ENCODE measurements at regions not wholly inside any gene's neighbourhood (a gene's known extent, or its start where the extent isn't known, plus 50 kb on each side); places are given as distances from the start of the nearest gene placed in this dataset.

- DNase-seq = no peak
Observed at GRCh38 chr9:13642646-13643045, 363.2 kb upstream of the MPDZ start.

GRCh38 chr9:13629067-13629466 lies 349.6 kb upstream of the MPDZ start:
- no peak for DNase-seq

DNA sequence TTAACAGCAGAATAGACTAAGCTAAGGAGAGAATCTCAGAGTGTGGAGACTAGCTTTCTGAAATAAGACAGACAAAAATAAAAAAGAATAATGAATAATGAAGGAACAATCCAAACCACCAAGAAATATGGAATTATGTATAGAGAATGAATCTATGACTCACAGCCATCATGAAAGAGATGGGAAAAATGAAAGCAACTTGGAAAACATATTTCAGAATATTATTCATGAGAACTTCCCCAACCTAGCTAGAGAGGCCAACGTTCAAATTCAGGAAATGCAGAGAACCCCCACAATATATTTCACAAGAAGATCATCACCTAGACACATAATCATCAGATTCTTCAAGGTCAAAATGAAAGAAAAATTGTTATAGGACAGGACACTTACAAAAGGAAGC lies 349.0 kb upstream of the MPDZ start:
- no peak for DNase-seq

- DNase-seq = no peak
Observed at GRCh38 chr9:13627502-13627901, 348.0 kb upstream of the MPDZ start.

- no peak for DNase-seq
Observed at GRCh38 chr9:13627071-13627470, 347.6 kb upstream of the MPDZ start.

DNA sequence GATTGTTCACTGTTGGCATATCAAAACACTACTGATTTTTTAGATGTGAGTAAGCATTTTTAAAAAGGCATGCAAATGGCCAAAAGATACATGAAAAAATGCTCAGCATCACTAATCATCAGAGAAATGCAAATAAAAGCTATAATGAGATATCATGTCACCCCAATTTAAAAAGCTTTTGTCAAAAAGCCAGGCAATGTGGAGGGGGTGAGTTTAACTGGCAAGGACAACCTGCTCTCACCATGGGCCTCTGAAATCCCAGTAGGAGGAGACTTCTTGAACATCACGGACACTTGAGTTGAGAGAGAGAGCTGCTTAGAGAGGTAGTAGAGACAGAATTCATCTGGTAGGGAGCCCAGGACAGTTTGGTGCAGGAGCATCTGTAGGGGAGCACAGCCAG lies 347.1 kb upstream of the MPDZ start:
- no peak for DNase-seq

- no peak for DNase-seq
Observed at GRCh38 chr9:13621872-13622564, 342.5 kb upstream of the MPDZ start.

DNA sequence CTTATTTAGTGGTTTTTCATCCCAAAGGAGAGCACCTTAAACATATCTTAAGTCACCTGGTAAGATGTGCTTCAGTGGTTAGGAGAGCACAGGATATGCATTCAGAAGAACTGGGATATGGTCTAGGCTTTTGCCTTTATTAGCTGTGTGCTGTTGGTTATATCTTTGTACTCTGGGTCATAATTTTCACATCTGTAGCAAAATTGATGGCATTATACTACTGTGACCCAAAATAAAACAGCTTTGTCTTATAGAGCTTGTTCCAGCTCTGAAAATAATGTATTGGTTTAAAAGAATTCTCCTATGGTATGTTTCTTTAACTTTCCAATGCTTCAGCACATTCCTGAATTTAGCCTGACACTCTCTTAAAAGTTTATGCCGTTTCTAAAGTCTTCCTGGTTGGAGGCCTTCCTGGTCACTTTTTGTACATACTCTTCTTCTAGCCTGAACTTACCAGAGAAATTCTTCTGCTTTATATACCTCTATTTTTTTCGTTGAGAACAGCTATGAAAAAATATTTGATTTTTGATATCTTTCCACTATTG lies 337.1 kb upstream of the MPDZ start:
- no peak for DNase-seq

DNA sequence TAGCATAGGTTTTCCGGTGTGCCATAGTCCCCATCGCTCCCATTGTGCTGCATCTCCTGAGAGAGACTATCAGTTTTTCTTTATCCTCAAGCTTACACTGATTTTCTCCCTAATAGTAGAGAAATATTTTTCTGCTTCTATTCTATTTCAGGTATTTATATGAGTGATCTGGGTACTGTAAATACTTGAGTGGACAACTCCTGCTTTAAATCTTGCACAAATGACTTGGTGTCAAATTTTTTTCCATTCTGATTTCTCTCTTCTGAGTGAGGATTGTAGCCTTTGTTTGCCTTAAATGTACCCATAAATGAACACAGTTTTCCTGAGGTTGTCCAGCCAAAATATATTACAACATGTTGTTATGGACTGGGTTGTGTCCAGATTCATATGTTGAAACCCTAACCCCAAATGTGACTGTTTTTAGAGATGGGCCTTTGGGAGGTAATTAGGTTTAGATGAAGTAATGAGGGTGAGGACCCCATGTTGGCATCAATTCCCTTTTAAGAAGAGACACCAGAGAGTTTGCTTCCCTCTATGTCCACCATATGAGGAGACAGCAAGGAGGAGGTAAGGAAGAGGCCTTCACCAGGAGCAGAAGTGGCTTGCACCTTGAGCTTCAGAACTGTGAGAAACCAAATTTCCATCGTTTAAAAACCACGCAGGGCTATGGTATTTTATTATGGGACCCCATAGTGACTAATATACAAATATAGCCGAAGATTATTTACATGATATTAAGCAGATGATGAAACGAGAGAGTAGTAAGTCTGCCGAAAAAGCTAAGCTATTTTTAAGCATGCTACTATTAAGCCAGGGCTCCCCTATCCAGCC lies 336.4 kb upstream of the MPDZ start:
- no peak for DNase-seq

GRCh38 chr9:13614060-13614459 lies 334.6 kb upstream of the MPDZ start:
- no peak for DNase-seq

GRCh38 chr9:13613296-13613695 lies 333.8 kb upstream of the MPDZ start:
- no peak for DNase-seq

GRCh38 chr9:13608451-13608850 lies 329.0 kb upstream of the MPDZ start:
- DNase-seq = no peak

- DNase-seq = no peak
Observed at GRCh38 chr9:13607481-13608441, 328.3 kb upstream of the MPDZ start.

DNA sequence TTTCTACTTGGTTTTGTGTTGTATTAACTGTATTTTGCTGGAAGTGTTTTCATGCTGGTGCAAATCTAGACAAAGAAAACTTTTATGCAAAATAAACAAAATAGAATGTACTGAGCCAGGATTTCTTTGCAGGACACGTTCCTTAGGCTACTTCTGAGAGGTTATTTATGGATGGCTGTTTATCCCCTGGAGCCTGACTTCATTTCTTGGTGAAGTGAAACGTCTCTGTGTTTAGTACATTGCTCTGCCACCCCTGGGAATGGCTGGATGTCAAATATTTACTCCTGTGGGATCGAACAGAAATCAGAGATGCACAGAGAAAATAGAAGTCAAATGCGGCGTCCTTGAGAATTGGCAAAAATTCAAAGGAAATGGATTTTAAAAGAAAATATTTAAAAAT lies 327.1 kb upstream of the MPDZ start:
- no peak for DNase-seq

DNA sequence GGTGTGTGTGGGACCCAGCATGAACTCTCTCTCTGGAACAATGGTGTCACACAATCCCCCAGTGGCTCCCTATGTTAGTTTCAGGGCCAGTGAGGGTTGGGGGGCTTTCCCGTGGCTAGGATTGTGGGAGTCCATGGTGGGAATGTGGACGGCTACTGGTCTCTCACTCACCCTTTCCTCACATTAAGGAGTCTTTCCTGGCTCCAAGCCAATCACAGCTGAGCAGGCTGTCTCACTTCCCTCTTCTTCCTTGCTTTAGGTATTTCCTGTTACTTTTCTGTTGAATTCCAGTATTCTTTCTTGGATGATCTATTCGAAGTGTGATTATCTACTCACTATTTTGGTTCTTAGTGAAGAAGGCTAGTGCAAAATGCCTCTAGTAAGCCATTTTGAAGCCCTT lies 324.4 kb upstream of the MPDZ start:
- DNase-seq = no peak

DNA sequence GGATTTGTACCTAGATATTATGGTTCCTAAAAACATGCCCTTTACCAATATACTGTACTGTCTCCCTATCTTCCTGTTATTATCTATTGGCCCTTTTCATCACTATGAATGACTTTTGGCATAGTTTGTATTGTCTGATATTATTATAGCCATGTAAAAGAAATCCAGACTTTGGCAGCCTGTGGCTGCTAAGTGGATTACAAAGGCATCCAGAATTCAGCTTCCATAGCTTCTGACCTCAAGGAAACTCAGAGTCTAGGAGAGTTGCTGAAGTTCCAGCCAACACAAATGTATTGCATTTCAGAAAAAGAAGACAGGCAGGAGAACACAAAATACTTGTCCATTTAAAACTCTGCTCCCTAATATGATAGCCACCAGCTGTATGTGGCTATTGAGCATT lies 319.2 kb upstream of the MPDZ start:
- DNase-seq = no peak

- no peak for DNase-seq
Observed at GRCh38 chr9:13597427-13597826, 317.9 kb upstream of the MPDZ start.

DNA sequence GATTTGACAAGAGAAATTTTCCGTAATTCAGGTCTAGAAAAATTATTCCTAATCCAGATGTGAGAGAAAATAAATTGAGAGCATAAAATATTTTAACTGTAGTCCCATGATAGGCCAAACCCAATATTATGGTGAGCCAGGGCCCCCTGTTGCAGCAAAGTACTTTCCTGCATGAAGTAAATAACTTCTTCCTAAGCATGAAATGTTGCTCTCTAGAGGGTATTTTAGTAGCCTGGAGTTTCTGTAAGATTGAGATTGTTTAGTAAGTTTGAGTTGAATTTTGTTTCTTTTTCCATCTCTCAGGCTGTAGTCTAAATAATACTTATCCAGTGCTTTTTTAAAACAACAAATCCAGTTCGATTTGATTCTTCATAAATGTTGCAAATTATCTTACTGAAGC lies 317.5 kb upstream of the MPDZ start:
- DNase-seq = no peak

DNA sequence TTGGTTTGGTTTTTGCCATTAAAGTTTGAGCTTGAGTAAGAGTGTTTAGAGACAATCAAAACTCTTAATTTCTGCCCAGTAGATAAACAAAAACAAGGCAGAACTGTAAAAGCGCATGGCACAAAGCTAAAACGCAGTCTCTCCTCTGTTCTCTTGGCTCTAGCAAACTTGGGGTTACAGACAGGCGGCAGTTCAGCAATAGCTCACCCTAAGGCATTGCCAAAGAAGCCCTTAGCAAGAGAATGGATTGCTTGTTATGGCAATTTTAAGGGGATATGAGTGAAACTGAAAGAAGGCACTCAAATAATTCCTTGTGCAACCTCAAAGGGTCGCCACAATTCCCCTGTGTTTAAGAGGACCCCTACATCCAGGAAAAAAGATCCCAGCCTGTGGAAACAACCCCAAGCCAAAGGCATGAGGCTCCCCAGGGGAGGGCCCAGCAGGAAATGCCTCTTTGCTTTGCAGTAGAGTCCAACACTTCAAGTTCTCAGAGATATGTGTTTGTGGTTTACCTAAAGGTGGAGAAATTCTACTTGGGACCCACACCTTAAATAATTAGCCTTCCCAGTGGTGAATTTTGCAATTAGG lies 317.0 kb upstream of the MPDZ start:
- DNase-seq = no peak

DNA sequence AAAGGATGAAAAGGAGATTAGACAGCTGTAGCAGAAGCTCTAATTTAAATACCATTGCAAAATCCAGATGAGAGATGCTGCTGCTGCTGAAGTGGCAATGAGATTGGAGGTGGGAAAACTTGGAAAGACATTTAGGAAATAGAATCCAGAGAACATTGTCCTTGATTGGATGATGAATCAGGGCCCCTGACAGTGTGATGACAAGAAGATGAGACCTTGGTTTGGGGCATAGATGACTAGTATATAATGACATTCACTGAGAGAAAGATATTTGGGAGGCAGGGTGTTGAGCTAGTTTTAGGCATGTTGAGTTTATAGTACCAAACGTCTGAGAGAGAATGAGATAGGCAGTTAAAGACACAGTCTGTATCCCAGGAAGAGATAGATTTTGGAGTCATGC lies 311.5 kb upstream of the MPDZ start:
- no peak for DNase-seq

DNA sequence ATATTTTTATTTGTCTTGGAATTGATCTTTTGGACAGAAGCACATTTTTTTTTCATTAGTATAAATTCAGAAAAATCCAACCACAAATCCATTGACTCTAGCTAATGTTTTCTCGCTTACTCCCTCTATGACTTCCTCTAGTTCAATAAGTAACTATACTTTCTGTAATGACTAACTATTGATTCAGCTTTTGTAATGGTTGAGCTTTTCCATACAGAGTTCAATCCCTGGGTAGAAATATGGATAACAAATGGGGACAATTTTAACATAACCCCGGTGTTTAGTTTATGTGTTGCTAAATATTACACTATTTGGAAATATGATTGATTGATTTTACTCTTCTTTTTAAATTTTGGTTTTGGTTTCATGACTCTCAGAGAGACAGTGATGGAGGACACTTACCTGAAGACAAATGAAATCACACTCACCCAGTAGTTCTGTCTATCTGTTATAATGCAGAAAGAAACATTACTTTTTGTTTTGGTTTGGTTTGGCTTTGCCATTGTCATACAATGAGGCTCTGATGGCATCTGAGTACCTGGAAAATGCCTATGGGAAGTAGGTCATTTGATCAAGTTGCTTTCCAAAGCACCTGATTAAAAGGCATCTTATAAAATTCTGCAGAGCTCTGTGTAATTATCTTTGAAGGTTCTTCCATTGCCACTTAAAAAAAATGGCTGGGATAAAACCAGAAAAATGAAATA lies 309.7 kb upstream of the MPDZ start:
- no peak for DNase-seq
